Peyer's patch (tissue), 4 donors: ENCODE measurements at regions not wholly inside any gene's neighbourhood (a gene's known extent, or its start where the extent isn't known, plus 50 kb on each side); places are given as distances from the start of the nearest gene placed in this dataset.

Experiments used
- CTCF ChIP-seq, 6 experiments: fragments of 450-650 bp in 4 of 6; fragments of 200-600 bp in 2 of 6; sonication (generic) in 1 of 6; IDR thresholded peaks; one replicate each; pipeline ENCODE4 v1.5.1; 2017 to 2019; ENCODE audit warnings: antibody characterized with exemption in 6 of 6, mild to moderate bottlenecking in 3 of 6, moderate library complexity in 1 of 6
- POLR2A ChIP-seq, 2 donors: fragments of 450-650 bp; IDR thresholded peaks; one replicate each; pipeline ENCODE4 v1.5.1; 2017; ENCODE audit warnings: antibody characterized with exemption in 2 of 2, mild to moderate bottlenecking in 2 of 2, moderate library complexity in 2 of 2

GRCh38 chr16:86384263-86384649 lies 126.1 kb upstream of the FOXF1 start:
- TF ChIP-seq CTCF (IDR thresholded peaks at IDR 0.05), result no peak
- no peak for TF ChIP-seq POLR2A (IDR thresholded peaks at IDR 0.05)
